ENCODE measurements at regions not wholly inside any gene's neighbourhood (a gene's known extent, or its start where the extent isn't known, plus 50 kb on each side); places are given as distances from the start of the nearest gene placed in this dataset.

DNA sequence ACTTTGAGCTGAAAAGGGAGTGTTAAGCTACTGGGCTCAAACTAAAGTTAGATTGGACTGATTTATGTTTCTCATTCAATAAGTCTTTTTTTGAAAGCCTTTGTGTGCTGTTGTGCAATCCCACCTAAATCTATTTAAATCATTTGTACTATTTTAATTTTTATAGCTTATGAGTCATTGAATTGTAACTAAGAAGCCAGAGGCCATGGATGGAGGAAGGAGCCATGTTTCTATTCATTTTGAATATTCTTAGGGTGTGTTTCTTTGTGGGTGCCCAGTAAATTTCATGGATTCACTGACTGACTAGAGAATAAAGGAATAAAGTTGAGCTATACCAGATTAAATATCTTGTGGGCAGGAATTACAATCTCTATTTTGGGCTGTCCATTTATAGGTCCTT, 238.5 kb downstream of the KIF4B start:
- TF ChIP-seq, protein P1, sequence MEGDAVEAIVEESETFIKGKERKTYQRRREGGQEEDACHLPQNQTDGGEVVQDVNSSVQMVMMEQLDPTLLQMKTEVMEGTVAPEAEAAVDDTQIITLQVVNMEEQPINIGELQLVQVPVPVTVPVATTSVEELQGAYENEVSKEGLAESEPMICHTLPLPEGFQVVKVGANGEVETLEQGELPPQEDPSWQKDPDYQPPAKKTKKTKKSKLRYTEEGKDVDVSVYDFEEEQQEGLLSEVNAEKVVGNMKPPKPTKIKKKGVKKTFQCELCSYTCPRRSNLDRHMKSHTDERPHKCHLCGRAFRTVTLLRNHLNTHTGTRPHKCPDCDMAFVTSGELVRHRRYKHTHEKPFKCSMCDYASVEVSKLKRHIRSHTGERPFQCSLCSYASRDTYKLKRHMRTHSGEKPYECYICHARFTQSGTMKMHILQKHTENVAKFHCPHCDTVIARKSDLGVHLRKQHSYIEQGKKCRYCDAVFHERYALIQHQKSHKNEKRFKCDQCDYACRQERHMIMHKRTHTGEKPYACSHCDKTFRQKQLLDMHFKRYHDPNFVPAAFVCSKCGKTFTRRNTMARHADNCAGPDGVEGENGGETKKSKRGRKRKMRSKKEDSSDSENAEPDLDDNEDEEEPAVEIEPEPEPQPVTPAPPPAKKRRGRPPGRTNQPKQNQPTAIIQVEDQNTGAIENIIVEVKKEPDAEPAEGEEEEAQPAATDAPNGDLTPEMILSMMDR (IDR thresholded peaks at IDR 0.05): no peak
- TF ChIP-seq POLR2A (IDR thresholded peaks at IDR 0.05): no peak
